SK-N-SH (cell line): ENCODE measurements at regions not wholly inside any gene's neighbourhood (a gene's known extent, or its start where the extent isn't known, plus 50 kb on each side); places are given as distances from the start of the nearest gene placed in this dataset.
A peak's percentile ranks its signal among the peaks of the same experiment; 100 is the strongest.

ENCODE experiments used
- CTCF ChIA-PET: fragments of 300-600, 350-600 bp; formaldehyde crosslinking; extraction: SDS; loops from one replicate; lab custom pipeline; 2021; lab: Yijun Ruan, JAX
- POLR2A ChIA-PET: fragments of 350-600 bp; sonication (Branson Sonifier 250); formaldehyde crosslinking; extraction: SDS; loops from one replicate; lab custom pipeline; 2020; ENCODE audit warnings: antibody characterized with exemption, inconsistent platforms; lab: Yijun Ruan, JAX
- DNase-seq: peaks from one replicate; pipeline ENCODE4 v3.0.0; 2012
- H2AFZ ChIP-seq: fragments of 200-600 bp; sonication (generic); 2 replicates; pipeline ENCODE4 v1.8.1; 2016; ENCODE audit warnings: antibody characterized with exemption, mild to moderate bottlenecking, low read depth
- H3F3A ChIP-seq: fragments of 200-600 bp; sonication (generic); replicated peaks from 2 replicates; pipeline ENCODE3; 2016; ENCODE audit warnings: antibody characterized with exemption, mild to moderate bottlenecking; ENCODE audit not compliant: insufficient read depth
- H3K27ac ChIP-seq, 2 experiments: fragments of 200-500 bp in 1 of 2; fragments of 200-600 bp in 1 of 2; sonication (Bioruptor generic) in 1 of 2; sonication (generic), shearing (Covaris generic) in 1 of 2; 2 replicates each; pipeline versions ENCODE4 v1.5.1 to v1.6.1; 2014 to 2016; ENCODE audit warnings: low read depth in 2 of 2, inconsistent platforms in 1 of 2, low read length in 1 of 2, mild to moderate bottlenecking in 1 of 2, mixed read lengths in 1 of 2
- H3K27me3 ChIP-seq: fragments of 200-600 bp; sonication (generic), shearing (Covaris generic); 2 replicates; pipeline ENCODE4 v1.6.1; 2016; ENCODE audit warnings: mixed run types; ENCODE audit not compliant: insufficient read depth
- H3K36me3 ChIP-seq, 2 experiments: fragments of 200-500 bp in 1 of 2; fragments of 200-600 bp in 1 of 2; sonication (Bioruptor generic) in 1 of 2; sonication (generic) in 1 of 2; replicated peaks in 1 of 2; 2 replicates each; pipeline versions ENCODE3 to v1.5.1; 2014 to 2016; ENCODE audit warnings: low read length in 1 of 2, mild to moderate bottlenecking in 1 of 2; ENCODE audit not compliant: insufficient read depth in 2 of 2, control insufficient read depth in 1 of 2
- H3K4me1 ChIP-seq, 2 experiments: fragments of 200-500 bp in 1 of 2; fragments of 200-600 bp in 1 of 2; sonication (Bioruptor generic) in 1 of 2; sonication (generic), shearing (Covaris generic) in 1 of 2; 2 replicates each; pipeline versions ENCODE4 v1.5.1 to v1.6.1; 2014 to 2016; ENCODE audit warnings: low read depth in 1 of 2, low read length in 1 of 2, mixed run types in 1 of 2; ENCODE audit not compliant: insufficient read depth in 2 of 2, control insufficient read depth in 1 of 2
- H3K4me2 ChIP-seq: fragments of 200-600 bp; sonication (generic), shearing (Covaris generic); 2 replicates; pipeline ENCODE4 v1.6.1; 2017; ENCODE audit warnings: mixed run types
- H3K4me3 ChIP-seq, 2 experiments: fragments of 200-500 bp in 1 of 2; fragments of 200-600 bp in 1 of 2; sonication (Bioruptor generic) in 1 of 2; sonication (generic), shearing (Covaris generic) in 1 of 2; 2 replicates each; pipeline versions ENCODE4 v1.5.1 to v1.8.1; 2014 to 2016; ENCODE audit warnings: low read depth in 2 of 2, inconsistent platforms in 1 of 2, low read length in 1 of 2, mild to moderate bottlenecking in 1 of 2, mixed read lengths in 1 of 2, moderate library complexity in 1 of 2
- H3K79me2 ChIP-seq: fragments of 200-600 bp; sonication (generic); 2 replicates; pipeline ENCODE4 v1.8.1; 2017; ENCODE audit warnings: mild to moderate bottlenecking; ENCODE audit not compliant: insufficient read depth
- H3K9ac ChIP-seq: fragments of 200-600 bp; sonication (generic); 2 replicates; pipeline ENCODE4 v1.6.1; 2017; ENCODE audit warnings: mixed run types
- H3K9me2 ChIP-seq: fragments of 200-600 bp; sonication (generic); 2 replicates; pipeline ENCODE4 v1.6.1; 2017; ENCODE audit warnings: mixed run types
- H3K9me3 ChIP-seq: fragments of 200-600 bp; sonication (generic); 2 replicates; pipeline ENCODE4 v1.6.1; 2017; ENCODE audit warnings: mixed run types, mild to moderate bottlenecking, moderate library complexity
- H4K20me1 ChIP-seq: fragments of 200-600 bp; sonication (generic); 2 replicates; pipeline ENCODE4 v1.6.1; 2017; ENCODE audit warnings: mild to moderate bottlenecking, mixed run types; ENCODE audit not compliant: insufficient read depth
- ELF1 ChIP-seq: IDR thresholded peaks from 2 replicates; pipeline ENCODE4 v1.4.0; 2012
- EP300 ChIP-seq, 2 experiments: IDR thresholded peaks; 2 replicates each; pipeline versions ENCODE4 v1.4.0 to v1.6.1; 2012; ENCODE audit warnings: borderline replicate concordance in 1 of 2, low read depth in 1 of 2, low read length in 1 of 2
- EZH2phosphoT487 ChIP-seq: fragments of 200-600 bp; sonication (generic); IDR thresholded peaks from 2 replicates; pipeline ENCODE4 v1.6.1; 2017; ENCODE audit warnings: low read depth, mixed run types, mild to moderate bottlenecking, antibody characterized with exemption, moderate library complexity, borderline replicate concordance
- FOSL2 ChIP-seq: IDR thresholded peaks from 2 replicates; pipeline ENCODE4 v1.4.0; 2012; ENCODE audit warnings: low read depth, mild to moderate bottlenecking, moderate library complexity, borderline replicate concordance
- GATA2 ChIP-seq: sonication (generic); formaldehyde crosslinking; IDR thresholded peaks from 2 replicates; pipeline ENCODE4 v1.5.0; 2020; ENCODE audit warnings: mild to moderate bottlenecking, missing genetic modification reagents
- IRF3 ChIP-seq: fragments of 150-350 bp; IDR thresholded peaks from 2 replicates; pipeline ENCODE4 v1.6.1; 2016; ENCODE audit warnings: mild to moderate bottlenecking, low read depth, low read length
- MAX ChIP-seq: IDR thresholded peaks from 2 replicates; pipeline ENCODE4 v1.4.0; 2012; ENCODE audit warnings: low read depth
- POLR2AphosphoS5 ChIP-seq: IDR thresholded peaks from 2 replicates; pipeline ENCODE4 v1.6.1; 2012; ENCODE audit warnings: low read depth, low read length
- RCOR1 ChIP-seq: fragments of 150-350 bp; IDR thresholded peaks from 2 replicates; pipeline ENCODE4 v1.6.1; 2017; ENCODE audit warnings: antibody characterized with exemption, low read length
- REST ChIP-seq: IDR thresholded peaks from 2 replicates; pipeline ENCODE4 v1.6.1; 2012; ENCODE audit warnings: mild to moderate bottlenecking, low read depth, low read length, moderate library complexity
- TAF1 ChIP-seq: IDR thresholded peaks from 2 replicates; pipeline ENCODE4 v1.6.1; 2012; ENCODE audit warnings: low read depth, mild to moderate bottlenecking, low read length, moderate library complexity, borderline replicate concordance
- TEAD4 ChIP-seq: IDR thresholded peaks from 2 replicates; pipeline ENCODE4 v1.4.0; 2012; ENCODE audit warnings: mild to moderate bottlenecking, borderline replicate concordance; ENCODE audit not compliant: insufficient read depth
- WGBS: methylation state at CpG from one replicate; pipeline ENCODE4 v1.1.6; 2017; ENCODE audit warnings: low lambda C conversion rate; 5-methylcytosine and 5-hydroxymethylcytosine counted together
- TF ChIP-seq, protein P1 (sequence below): IDR thresholded peaks from 2 replicates; pipeline ENCODE4; 2012
- TF ChIP-seq, protein P2 (sequence below): fragments of 150-350 bp; IDR thresholded peaks from 2 replicates; pipeline ENCODE4 v1.6.1; 2017; ENCODE audit warnings: antibody characterized with exemption, low read length, low read depth, borderline replicate concordance

DNA sequence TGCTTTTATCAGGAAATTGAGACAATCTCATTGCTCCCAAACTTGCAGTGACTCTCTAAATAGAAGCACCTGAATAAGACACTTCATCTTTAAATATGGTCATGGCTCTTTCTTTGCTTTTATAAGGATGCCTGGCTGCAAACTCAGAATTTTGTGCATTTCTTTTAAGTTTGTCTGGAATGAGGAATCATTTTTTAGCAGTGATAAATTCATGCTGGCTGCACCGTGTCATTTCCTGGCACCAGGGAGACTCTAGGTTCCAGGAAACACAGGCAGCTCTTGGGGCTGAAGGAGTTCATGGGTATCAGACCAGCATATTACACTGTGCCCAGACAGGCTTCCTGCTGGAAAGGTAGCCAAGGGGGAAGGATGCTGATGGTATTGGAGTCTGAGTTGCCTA is 109.9 kb downstream of the NUDT12 start (continued):
- TF ChIP-seq REST: no peak
- no peak; the same call in 1 of the 2 replicates for TF ChIP-seq MAX
- no peak for TF ChIP-seq EZH2phosphoT487
- TF ChIP-seq, protein P1, sequence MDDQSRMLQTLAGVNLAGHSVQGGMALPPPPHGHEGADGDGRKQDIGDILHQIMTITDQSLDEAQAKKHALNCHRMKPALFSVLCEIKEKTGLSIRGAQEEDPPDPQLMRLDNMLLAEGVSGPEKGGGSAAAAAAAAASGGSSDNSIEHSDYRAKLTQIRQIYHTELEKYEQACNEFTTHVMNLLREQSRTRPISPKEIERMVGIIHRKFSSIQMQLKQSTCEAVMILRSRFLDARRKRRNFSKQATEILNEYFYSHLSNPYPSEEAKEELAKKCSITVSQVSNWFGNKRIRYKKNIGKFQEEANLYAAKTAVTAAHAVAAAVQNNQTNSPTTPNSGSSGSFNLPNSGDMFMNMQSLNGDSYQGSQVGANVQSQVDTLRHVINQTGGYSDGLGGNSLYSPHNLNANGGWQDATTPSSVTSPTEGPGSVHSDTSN: peak; percentile 83
- peak in 1 of 2 experiments; percentile 95; a peak in 2 of 4 replicates for TF ChIP-seq EP300 (IDR thresholded peaks at IDR 0.05; ENCODE audit: borderline replicate concordance in 1 of 2, low read depth in 1 of 2, low read length in 1 of 2)
- no peak for TF ChIP-seq RCOR1

- H3K4me1 ChIP-seq: peaks cover 16 to 34% of the 10 kb centered on the region in 2 experiments; a peak in 3 of 4 replicates
- H3K4me2 ChIP-seq: peak overlapping the region; percentile 21; the same call in 1 of the 2 replicates
- no peaks in the 10 kb centered on the region for H4K20me1 ChIP-seq
- no peak overlapping the region for H3K4me3 ChIP-seq
- ChIA-PET CTCF (interaction anchor here (1.4 to 1.5 kb wide), 2 partner anchors 23 to 220 kb away, joined by 3 to 5 read pairs; no protein-coding TSS in a partner anchor), POLR2A (no interaction called here)
- H3K27me3 ChIP-seq: no peaks in the 10 kb centered on the region
- no peaks in the 10 kb centered on the region for H3K9me3 ChIP-seq
- H3K9me2 ChIP-seq: no peaks in the 10 kb centered on the region
- H3K79me2 ChIP-seq: no peaks in the 10 kb centered on the region
- peak overlapping the region; percentile 61 for H3K9ac ChIP-seq
- DNase-seq: peak; percentile 26
- no peaks in the 10 kb centered on the region for H3K36me3 ChIP-seq
- WGBS: 45% methylated on average over 4 of the region's 4 CpGs
- peaks cover 38% of the 10 kb centered on the region for H3F3A ChIP-seq
- no peak overlapping the region for H2AFZ ChIP-seq
- H3K27ac ChIP-seq: peak overlapping the region; percentile 85 to 89
- TF ChIP-seq, protein P2, sequence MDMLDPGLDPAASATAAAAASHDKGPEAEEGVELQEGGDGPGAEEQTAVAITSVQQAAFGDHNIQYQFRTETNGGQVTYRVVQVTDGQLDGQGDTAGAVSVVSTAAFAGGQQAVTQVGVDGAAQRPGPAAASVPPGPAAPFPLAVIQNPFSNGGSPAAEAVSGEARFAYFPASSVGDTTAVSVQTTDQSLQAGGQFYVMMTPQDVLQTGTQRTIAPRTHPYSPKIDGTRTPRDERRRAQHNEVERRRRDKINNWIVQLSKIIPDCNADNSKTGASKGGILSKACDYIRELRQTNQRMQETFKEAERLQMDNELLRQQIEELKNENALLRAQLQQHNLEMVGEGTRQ: no peak
- TF ChIP-seq FOSL2 (no peak), MAX (no peak), POLR2AphosphoS5 (no peak), IRF3 (no peak), EP300 (IDR thresholded peaks at IDR 0.05; ENCODE audit: borderline replicate concordance in 1 of 2, low read depth in 1 of 2, low read length in 1 of 2) (peak in 1 of 2 experiments; percentile 32; a peak in 1 of 4 replicates), ELF1 (no peak), TAF1 (no peak), GATA2 (CRISPR knock-in tag) (peak; percentile 35; the same call in 1 of the 2 replicates), TEAD4 (no peak)
- TF ChIP-seq, protein P1: peak; percentile 79
Measured at GRCh38 chr5:103452089-103452488, 110.5 kb downstream of the NUDT12 start.
